ENCODE measurements at regions not wholly inside any gene's neighbourhood (a gene's known extent, or its start where the extent isn't known, plus 50 kb on each side); places are given as distances from the start of the nearest gene placed in this dataset.
A peak's percentile ranks its signal among the peaks of the same experiment; 100 is the strongest.
"Not testable (repeated sequence)": the region's sequence is repeated elsewhere in the genome, so short reads cannot be mapped to it uniquely, and the experiment has no call there.

GRCh38 chr3:30453360-30454039 lies 152.9 kb upstream of the TGFBR2 start:
- H3K36me3 ChIP-seq = no peaks in the 10 kb centered on the region
- WGBS, 2 donors = 76 to 79% methylated on average over 4 of the region's 4 CpGs
- peak overlapping the region in 2 of 4 donors; percentile 18 for H3K27ac ChIP-seq
- H3K27me3 ChIP-seq = no peaks in the 10 kb centered on the region
- no peak for TF ChIP-seq POLR2A (IDR thresholded peaks at IDR 0.05)
- no peak for TF ChIP-seq POLR2AphosphoS5 (IDR thresholded peaks at IDR 0.05)
- TF ChIP-seq EP300 (IDR thresholded peaks at IDR 0.05) = no peak
- TF ChIP-seq CTCF (IDR thresholded peaks at IDR 0.05) = no peak
- peaks cover 0 to 66% (median 39%) of the 10 kb centered on the region in 4 donors for H3K4me1 ChIP-seq
- DNase-seq = no peak
- H3K4me3 ChIP-seq = no peak overlapping the region
- intact Hi-C loops (cut with DNase I) = no loop called here
- no peaks in the 10 kb centered on the region for H3K9me3 ChIP-seq

GRCh38 chr3:30454636-30455035 lies 151.8 kb upstream of the TGFBR2 start:
- 94 to 97% methylated on average over 1 of the region's 1 CpG for WGBS, 2 donors
- H3K9me3 ChIP-seq = no peaks in the 10 kb centered on the region
- H3K4me1 ChIP-seq = peaks cover 0 to 65% (median 42%) of the 10 kb centered on the region in 4 donors
- no peak for TF ChIP-seq POLR2A (IDR thresholded peaks at IDR 0.05)
- no peak for TF ChIP-seq POLR2AphosphoS5 (IDR thresholded peaks at IDR 0.05)
- no peak for TF ChIP-seq CTCF (IDR thresholded peaks at IDR 0.05)
- TF ChIP-seq EP300 (IDR thresholded peaks at IDR 0.05) = no peak
- no peak overlapping the region for H3K4me3 ChIP-seq
- intact Hi-C loops (cut with DNase I) = no loop called here
- DNase-seq = peak; percentile 60
- H3K36me3 ChIP-seq = no peaks in the 10 kb centered on the region
- peak overlapping the region in 2 of 4 donors; percentile 80 to 81 for H3K27ac ChIP-seq
- H3K27me3 ChIP-seq = no peaks in the 10 kb centered on the region

- DNase-seq; H3K4me3 ChIP-seq; H3K9me3 ChIP-seq; H3K27me3 ChIP-seq; H3K36me3 ChIP-seq; intact Hi-C loops (cut with DNase I): not testable (repeated sequence)
- WGBS, 2 donors = 86 to 93% methylated on average over 4 of the region's 4 CpGs
- peaks cover 0 to 64% (median 42%) of the 10 kb centered on the region in 4 donors for H3K4me1 ChIP-seq
- peak overlapping the region; percentile 70 to 81 (median 78) for H3K27ac ChIP-seq
These were observed 151.3 kb upstream of the TGFBR2 start for GRCh38 chr3:30455112-30455511.

- DNase-seq = peak; percentile 90
- peaks cover 0 to 64% (median 42%) of the 10 kb centered on the region in 4 donors for H3K4me1 ChIP-seq
- TF ChIP-seq POLR2AphosphoS5 (IDR thresholded peaks at IDR 0.05) = peak; percentile 46 to 76 (median 71)
- TF ChIP-seq POLR2A (IDR thresholded peaks at IDR 0.05) = no peak
- no peak for TF ChIP-seq CTCF (IDR thresholded peaks at IDR 0.05)
- peak; percentile 70 to 92 (median 86) for TF ChIP-seq EP300 (IDR thresholded peaks at IDR 0.05)
- H3K36me3 ChIP-seq = no peaks in the 10 kb centered on the region
- 73 to 77% methylated on average over 3 of the region's 3 CpGs for WGBS, 2 donors
- H3K27ac ChIP-seq = peak overlapping the region; percentile 70 to 81 (median 78)
- no peaks in the 10 kb centered on the region for H3K27me3 ChIP-seq
- H3K9me3 ChIP-seq = peaks cover 0 to 3% (median 0%) of the 10 kb centered on the region in 4 donors
- H3K4me3 ChIP-seq = no peak overlapping the region
- intact Hi-C loops (cut with DNase I) = no loop called here
These were observed 150.6 kb upstream of the TGFBR2 start for GRCh38 chr3:30455840-30456239.

GRCh38 chr3:30456264-30456663 lies 150.1 kb upstream of the TGFBR2 start:
- DNase-seq = no peak
- Histone ChIP-seq H3K27me3 (no peaks in the 10 kb centered on the region), H3K9me3 (peaks cover 0 to 3% (median 0%) of the 10 kb centered on the region in 4 donors), H3K4me3 (no peak overlapping the region), H3K27ac (peak overlapping the region; percentile 66 to 81 (median 78)), H3K4me1 (peaks cover 0 to 64% (median 42%) of the 10 kb centered on the region in 4 donors), H3K36me3 (no peaks in the 10 kb centered on the region)
- intact Hi-C loops (cut with DNase I) = no loop called here
- WGBS, 2 donors = 78 to 89% methylated on average over 2 of the region's 2 CpGs
- TF ChIP-seq POLR2AphosphoS5 (IDR thresholded peaks at IDR 0.05) (no peak), POLR2A (IDR thresholded peaks at IDR 0.05) (no peak), CTCF (IDR thresholded peaks at IDR 0.05) (no peak), EP300 (IDR thresholded peaks at IDR 0.05) (no peak)

All from sigmoid colon (tissue), 6 donors.